Right lobe of liver (tissue), 6 donors: ENCODE measurements at regions not wholly inside any gene's neighbourhood (a gene's known extent, or its start where the extent isn't known, plus 50 kb on each side); places are given as distances from the start of the nearest gene placed in this dataset.

Experiments used
- ATAC-seq, 4 donors: fragments of 200-7000 bp; cut with Tn5 transposase; one replicate each; pipeline ENCODE4 v1.9.1; 2020; ENCODE audit warnings: mild to moderate bottlenecking in 4 of 4, moderate library complexity in 4 of 4
- DNase-seq, 3 donors: peaks; one replicate each; pipeline ENCODE4 v3.0.0-alpha.2; 2020
- H3K27ac ChIP-seq, 3 donors: fragments of 200-600 bp; one replicate each; pipeline ENCODE4 v1.8.0; 2022
- H3K27me3 ChIP-seq, 2 donors: fragments of 200-600 bp; one replicate each; pipeline ENCODE4 v1.8.0; 2022
- H3K36me3 ChIP-seq, 4 donors: fragments of 200-600 bp; sonication (generic) in 1 of 4; one replicate each; pipeline versions ENCODE4 v1.5.1 to v1.8.0; 2017 to 2022; ENCODE audit warnings: control low read depth in 1 of 4
- H3K4me1 ChIP-seq, 4 donors: fragments of 200-600 bp; sonication (generic) in 1 of 4; one replicate each; pipeline versions ENCODE4 v1.5.1 to v1.8.0; 2017 to 2022; ENCODE audit warnings: control low read depth in 1 of 4
- H3K4me3 ChIP-seq, 3 donors: fragments of 200-600 bp; one replicate each; pipeline ENCODE4 v1.8.0; 2022
- H3K9me3 ChIP-seq, 4 donors: fragments of 200-600 bp; sonication (generic) in 1 of 4; one replicate each; pipeline versions ENCODE4 v1.5.1 to v1.8.0; 2017 to 2022; ENCODE audit warnings: control low read depth in 1 of 4
- CTCF ChIP-seq, 4 donors: fragments of 200-600 bp in 3 of 4; fragments of 450-650 bp in 1 of 4; IDR thresholded peaks; one replicate each; pipeline versions ENCODE4 v1.5.1 to v1.8.0; 2016 to 2022; ENCODE audit warnings: antibody characterized with exemption in 4 of 4, mild to moderate bottlenecking in 2 of 4
- POLR2A ChIP-seq: fragments of 450-650 bp; IDR thresholded peaks from one replicate; pipeline ENCODE4 v1.6.1; 2017; ENCODE audit warnings: antibody characterized with exemption, mild to moderate bottlenecking
- WGBS: methylation state at CpG from one replicate; pipeline ENCODE4 v1.1.6; 2018; ENCODE audit warnings: low coverage, low lambda C conversion rate; ENCODE audit not compliant: insufficient coverage; ENCODE audit errors: missing lambda C conversion rate; 5-methylcytosine and 5-hydroxymethylcytosine counted together
- intact Hi-C, 2 donors: fragments of 100-400 bp; cut with DNase I; formaldehyde crosslinking; loops; one replicate each; pipeline versions ENCODE4 v1.11.2 to v1.14.1; 2022
- donor health status: DM: no; HTN: yes; CAD: no.
- donor health status: DM: no; HTN: no; CAD: no.
- donor health status: DM: no; HTN: no; CAD: no.
- donor health status: DM: no; HTN: yes; CAD: no.
- donor health status: DM: no; HTN: yes; CAD: no.

- H3K9me3 ChIP-seq, result no peaks in the 10 kb centered on the region
- H3K4me1 ChIP-seq, result peaks cover 0 to 8% (median 0%) of the 10 kb centered on the region in 4 donors
- intact Hi-C loops, result loop anchor here in 1 of 2 donors (10.0 kb wide), 1 partner anchor 245 kb away; no protein-coding TSS in a partner anchor
- H3K4me3 ChIP-seq, result no peak overlapping the region
- TF ChIP-seq POLR2A (no peak), CTCF (IDR thresholded peaks at IDR 0.05) (no peak)
- no peak overlapping the region for H3K27ac ChIP-seq
- H3K36me3 ChIP-seq, result no peaks in the 10 kb centered on the region
- no peaks in the 10 kb centered on the region for H3K27me3 ChIP-seq
- DNase-seq (no peak), ATAC-seq (no peak)
- 90% methylated on average over 2 of the region's 7 CpGs for WGBS
These were observed 114.5 kb upstream of the TRIM2 start for GRCh38 chr4:153089742-153090141.

- intact Hi-C loops, result no loop called here
- H3K4me1 ChIP-seq, result peaks cover 0 to 4% (median 0%) of the 10 kb centered on the region in 4 donors
- WGBS, result 72% methylated on average over 2 of the region's 2 CpGs
- DNase-seq, result no peak
- no peaks in the 10 kb centered on the region for H3K9me3 ChIP-seq
- no peaks in the 10 kb centered on the region for H3K36me3 ChIP-seq
- no peak for ATAC-seq
- no peak for TF ChIP-seq POLR2A
- no peak for TF ChIP-seq CTCF (IDR thresholded peaks at IDR 0.05)
- H3K4me3 ChIP-seq, result no peak overlapping the region
- no peak overlapping the region for H3K27ac ChIP-seq
- no peaks in the 10 kb centered on the region for H3K27me3 ChIP-seq
These were observed 114.1 kb upstream of the TRIM2 start for GRCh38 chr4:153090181-153090580.

GRCh38 chr4:153090670-153091385 lies 113.4 kb upstream of the TRIM2 start:
- DNase-seq (peak in 1 of 3 donors; percentile 39), ATAC-seq (no peak)
- WGBS, result 85% methylated on average over 3 of the region's 6 CpGs
- H3K36me3 ChIP-seq, result no peaks in the 10 kb centered on the region
- TF ChIP-seq POLR2A (no peak), CTCF (IDR thresholded peaks at IDR 0.05) (no peak)
- H3K27ac ChIP-seq, result no peak overlapping the region
- H3K27me3 ChIP-seq, result no peaks in the 10 kb centered on the region
- H3K4me3 ChIP-seq, result no peak overlapping the region
- no peaks in the 10 kb centered on the region for H3K9me3 ChIP-seq
- intact Hi-C loops, result no loop called here
- H3K4me1 ChIP-seq, result no peaks in the 10 kb centered on the region

- 67% methylated on average over 1 of the region's 1 CpG for WGBS
- H3K27ac ChIP-seq, result no peak overlapping the region
These were observed 110.8 kb upstream of the TRIM2 start for GRCh38 chr4:153093396-153093795.

More at GRCh38 chr4:153093396-153093795, 110.8 kb upstream of the TRIM2 start:
- intact Hi-C loops, result no loop called here
- no peak overlapping the region for H3K4me3 ChIP-seq
- no peaks in the 10 kb centered on the region for H3K9me3 ChIP-seq
- DNase-seq, result no peak
- no peaks in the 10 kb centered on the region for H3K4me1 ChIP-seq
- TF ChIP-seq CTCF (IDR thresholded peaks at IDR 0.05) (no peak), POLR2A (no peak)
- ATAC-seq, result no peak
- no peaks in the 10 kb centered on the region for H3K36me3 ChIP-seq
- no peaks in the 10 kb centered on the region for H3K27me3 ChIP-seq
